SW480 (cell line): ENCODE measurements at regions not wholly inside any gene's neighbourhood (a gene's known extent, or its start where the extent isn't known, plus 50 kb on each side); places are given as distances from the start of the nearest gene placed in this dataset.
"Not testable (repeated sequence)": the region's sequence is repeated elsewhere in the genome, so short reads cannot be mapped to it uniquely, and the experiment has no call there.

Experiments used
- DNase-seq: peaks from one replicate; pipeline ENCODE4 v3.0.0-alpha.2; 2016; ENCODE audit warnings: low spot score

- DNase-seq: no peak
Observed at GRCh38 chr1:233477359-233477758, 136.5 kb upstream of the KCNK1 start.

GRCh38 chr1:233478611-233479010 is 135.3 kb upstream of the KCNK1 start:
- DNase-seq: no peak

- no peak for DNase-seq
Observed at GRCh38 chr1:233479110-233479890, 134.6 kb upstream of the KCNK1 start.

GRCh38 chr1:233480198-233480597 is 133.7 kb upstream of the KCNK1 start:
- no peak for DNase-seq

- no peak for DNase-seq
Observed at GRCh38 chr1:233482388-233482787, 131.5 kb upstream of the KCNK1 start.

- DNase-seq: no peak
Observed at GRCh38 chr1:233485385-233485784, 128.5 kb upstream of the KCNK1 start.

GRCh38 chr1:233485809-233486398 is 128.0 kb upstream of the KCNK1 start:
- no peak for DNase-seq

- no peak for DNase-seq
Observed at GRCh38 chr1:233487408-233487807, 126.5 kb upstream of the KCNK1 start.

GRCh38 chr1:233489411-233489810 is 124.5 kb upstream of the KCNK1 start:
- DNase-seq: no peak

GRCh38 chr1:233490488-233490887 is 123.4 kb upstream of the KCNK1 start:
- no peak for DNase-seq

GRCh38 chr1:233491953-233492620 is 121.8 kb upstream of the KCNK1 start:
- DNase-seq: no peak

- DNase-seq: no peak
Observed at GRCh38 chr1:233496993-233497392, 116.9 kb upstream of the KCNK1 start.

GRCh38 chr1:233497679-233498078 is 116.2 kb upstream of the KCNK1 start:
- DNase-seq: no peak

- DNase-seq: no peak
Observed at GRCh38 chr1:233500106-233500505, 113.8 kb upstream of the KCNK1 start.

- no peak for DNase-seq
Observed at GRCh38 chr1:233503366-233503954, 110.4 kb upstream of the KCNK1 start.

GRCh38 chr1:233505130-233505529 is 108.8 kb upstream of the KCNK1 start:
- DNase-seq: no peak

GRCh38 chr1:233505889-233506288 is 108.0 kb upstream of the KCNK1 start:
- not testable (repeated sequence) for DNase-seq

GRCh38 chr1:233509526-233509925 is 104.4 kb upstream of the KCNK1 start:
- DNase-seq: no peak

- DNase-seq: no peak
Observed at GRCh38 chr1:233512538-233512937, 101.4 kb upstream of the KCNK1 start.

- DNase-seq: no peak
Observed at GRCh38 chr1:233513431-233513830, 100.5 kb upstream of the KCNK1 start.

GRCh38 chr1:233514946-233515391 is 98.9 kb upstream of the KCNK1 start:
- DNase-seq: no peak

GRCh38 chr1:233516732-233517131 is 97.2 kb upstream of the KCNK1 start:
- no peak for DNase-seq

- peak; percentile 11 for DNase-seq
Observed at GRCh38 chr1:233518344-233518743, 95.6 kb upstream of the KCNK1 start.
